ENCODE measurements at regions not wholly inside any gene's neighbourhood (a gene's known extent, or its start where the extent isn't known, plus 50 kb on each side); places are given as distances from the start of the nearest gene placed in this dataset.

DNA sequence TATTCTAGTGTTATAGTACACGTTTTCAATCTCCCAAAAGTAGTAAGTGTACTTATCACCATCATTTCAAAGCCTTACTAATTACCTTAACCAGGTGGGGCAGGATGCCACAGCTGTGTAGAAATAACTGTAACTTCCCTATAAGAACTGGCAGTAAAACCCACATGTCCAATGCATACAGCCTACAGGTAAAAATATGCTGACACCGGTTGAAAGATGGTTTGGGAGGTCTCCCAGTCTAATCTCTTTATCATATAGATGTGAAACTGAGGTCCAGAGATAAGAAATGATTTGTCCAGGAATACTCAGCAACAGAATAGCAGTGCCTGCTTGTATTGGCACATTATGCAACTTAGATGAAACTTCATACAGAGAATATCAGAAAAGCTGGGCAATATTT is 322.9 kb downstream of the BCL11A start:
- Histone ChIP-seq H3F3A (ENCODE audit: insufficient read depth, low read length) (no peaks in the 10 kb centered on the region), H4K20me1 (ENCODE audit: insufficient read depth, low read length) (no peaks in the 10 kb centered on the region), H3K36me3 (ENCODE audit: insufficient read depth, low read length) (no peaks in the 10 kb centered on the region), H3K9me3 (ENCODE audit: low read length) (no peaks in the 10 kb centered on the region), H3K4me2 (ENCODE audit: low read length) (no peak overlapping the region), H3K27ac (ENCODE audit: low read depth, low read length, poor library complexity, severe bottlenecking) (no peak overlapping the region), H3K4me3 (ENCODE audit: low read depth, low read length, poor library complexity, severe bottlenecking) (no peak overlapping the region), H2AFZ (ENCODE audit: low read length) (no peak overlapping the region), H3K79me2 (ENCODE audit: insufficient read depth, low read length) (no peaks in the 10 kb centered on the region), H3K27me3 (ENCODE audit: insufficient read depth, low read length) (no peaks in the 10 kb centered on the region; the same call in 1 of the 2 replicates), H3K9me2 (ENCODE audit: low read depth, low read length) (no peaks in the 10 kb centered on the region), H3K4me1 (ENCODE audit: insufficient read depth, low read length, severe bottlenecking) (no peaks in the 10 kb centered on the region), H3K9ac (ENCODE audit: low read length) (no peak overlapping the region)
- TF ChIP-seq, protein P1, sequence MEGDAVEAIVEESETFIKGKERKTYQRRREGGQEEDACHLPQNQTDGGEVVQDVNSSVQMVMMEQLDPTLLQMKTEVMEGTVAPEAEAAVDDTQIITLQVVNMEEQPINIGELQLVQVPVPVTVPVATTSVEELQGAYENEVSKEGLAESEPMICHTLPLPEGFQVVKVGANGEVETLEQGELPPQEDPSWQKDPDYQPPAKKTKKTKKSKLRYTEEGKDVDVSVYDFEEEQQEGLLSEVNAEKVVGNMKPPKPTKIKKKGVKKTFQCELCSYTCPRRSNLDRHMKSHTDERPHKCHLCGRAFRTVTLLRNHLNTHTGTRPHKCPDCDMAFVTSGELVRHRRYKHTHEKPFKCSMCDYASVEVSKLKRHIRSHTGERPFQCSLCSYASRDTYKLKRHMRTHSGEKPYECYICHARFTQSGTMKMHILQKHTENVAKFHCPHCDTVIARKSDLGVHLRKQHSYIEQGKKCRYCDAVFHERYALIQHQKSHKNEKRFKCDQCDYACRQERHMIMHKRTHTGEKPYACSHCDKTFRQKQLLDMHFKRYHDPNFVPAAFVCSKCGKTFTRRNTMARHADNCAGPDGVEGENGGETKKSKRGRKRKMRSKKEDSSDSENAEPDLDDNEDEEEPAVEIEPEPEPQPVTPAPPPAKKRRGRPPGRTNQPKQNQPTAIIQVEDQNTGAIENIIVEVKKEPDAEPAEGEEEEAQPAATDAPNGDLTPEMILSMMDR (IDR thresholded peaks at IDR 0.05; ENCODE audit: low read length) = no peak
- TF ChIP-seq EZH2 (IDR thresholded peaks at IDR 0.05; ENCODE audit: borderline replicate concordance, low read length) = no peak

DNA sequence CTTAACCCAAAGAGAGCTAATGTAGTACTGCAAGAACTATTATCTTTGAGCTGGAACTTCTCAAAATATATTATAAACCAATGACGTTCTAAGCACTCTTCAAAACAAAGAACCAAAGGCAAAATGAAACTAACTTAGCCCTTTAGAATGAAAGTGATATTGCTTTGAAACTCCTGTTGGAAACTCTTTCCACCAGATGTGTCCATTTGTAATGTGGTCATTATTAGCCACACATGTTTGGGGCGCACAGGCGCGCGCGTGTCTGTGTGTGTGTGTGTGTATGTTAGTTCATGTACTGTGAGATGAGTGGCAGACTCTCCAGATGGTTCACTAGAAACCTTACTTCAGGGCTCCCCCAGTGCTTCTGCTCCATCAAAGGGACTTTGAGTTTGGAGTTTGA is 323.4 kb downstream of the BCL11A start:
- Histone ChIP-seq H3K27me3 (ENCODE audit: insufficient read depth, low read length) (no peaks in the 10 kb centered on the region; the same call in 1 of the 2 replicates), H3K9me2 (ENCODE audit: low read depth, low read length) (no peaks in the 10 kb centered on the region), H3K27ac (ENCODE audit: low read depth, low read length, poor library complexity, severe bottlenecking) (no peak overlapping the region), H4K20me1 (ENCODE audit: insufficient read depth, low read length) (no peaks in the 10 kb centered on the region), H3K4me3 (ENCODE audit: low read depth, low read length, poor library complexity, severe bottlenecking) (no peak overlapping the region), H3K9me3 (ENCODE audit: low read length) (no peaks in the 10 kb centered on the region), H3K9ac (ENCODE audit: low read length) (no peak overlapping the region), H3K4me1 (ENCODE audit: insufficient read depth, low read length, severe bottlenecking) (no peaks in the 10 kb centered on the region), H3F3A (ENCODE audit: insufficient read depth, low read length) (no peaks in the 10 kb centered on the region), H3K36me3 (ENCODE audit: insufficient read depth, low read length) (no peaks in the 10 kb centered on the region), H3K4me2 (ENCODE audit: low read length) (no peak overlapping the region), H2AFZ (ENCODE audit: low read length) (no peak overlapping the region), H3K79me2 (ENCODE audit: insufficient read depth, low read length) (no peaks in the 10 kb centered on the region)
- TF ChIP-seq, protein P1 (IDR thresholded peaks at IDR 0.05; ENCODE audit: low read length) = no peak
- TF ChIP-seq EZH2 (IDR thresholded peaks at IDR 0.05; ENCODE audit: borderline replicate concordance, low read length) = no peak

DNA sequence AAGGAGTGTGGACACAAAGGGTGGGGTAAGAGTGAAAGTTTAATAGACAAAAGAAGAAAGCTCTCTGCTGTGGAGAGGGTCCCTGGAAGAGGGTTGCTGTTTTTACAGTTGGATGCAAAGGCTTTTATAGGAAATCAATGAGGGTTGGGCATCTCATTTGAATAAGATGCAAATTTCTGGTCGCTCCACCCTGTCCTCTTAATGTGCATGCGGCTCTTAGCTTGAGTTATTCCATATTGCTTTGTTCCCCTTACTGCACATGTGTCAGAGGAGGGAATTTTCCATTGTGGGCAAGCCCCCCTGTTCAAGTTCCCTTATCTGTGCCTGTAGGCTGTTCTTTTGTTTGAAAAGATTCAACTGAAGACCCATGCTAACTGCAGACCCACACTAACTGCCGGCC is 326.5 kb downstream of the BCL11A start:
- Histone ChIP-seq H3K27ac (ENCODE audit: low read depth, low read length, poor library complexity, severe bottlenecking) (no peak overlapping the region), H3K79me2 (ENCODE audit: insufficient read depth, low read length) (no peaks in the 10 kb centered on the region), H2AFZ (ENCODE audit: low read length) (no peak overlapping the region), H3K9ac (ENCODE audit: low read length) (no peak overlapping the region), H3K4me2 (ENCODE audit: low read length) (no peak overlapping the region), H4K20me1 (ENCODE audit: insufficient read depth, low read length) (no peaks in the 10 kb centered on the region), H3F3A (ENCODE audit: insufficient read depth, low read length) (no peaks in the 10 kb centered on the region), H3K9me3 (ENCODE audit: low read length) (no peaks in the 10 kb centered on the region), H3K27me3 (ENCODE audit: insufficient read depth, low read length) (no peaks in the 10 kb centered on the region; the same call in 1 of the 2 replicates), H3K36me3 (ENCODE audit: insufficient read depth, low read length) (no peaks in the 10 kb centered on the region), H3K4me3 (ENCODE audit: low read depth, low read length, poor library complexity, severe bottlenecking) (no peak overlapping the region), H3K4me1 (ENCODE audit: insufficient read depth, low read length, severe bottlenecking) (no peaks in the 10 kb centered on the region), H3K9me2 (ENCODE audit: low read depth, low read length) (no peaks in the 10 kb centered on the region)
- no peak for TF ChIP-seq EZH2 (IDR thresholded peaks at IDR 0.05; ENCODE audit: borderline replicate concordance, low read length)
- TF ChIP-seq, protein P1 (IDR thresholded peaks at IDR 0.05; ENCODE audit: low read length) = no peak

Data from OCI-LY1 (cell line).